Chondrocyte (in vitro differentiated cells): ENCODE measurements at regions not wholly inside any gene's neighbourhood (a gene's known extent, or its start where the extent isn't known, plus 50 kb on each side); places are given as distances from the start of the nearest gene placed in this dataset.

ENCODE experiments used
- DNase-seq: peaks from one replicate; pipeline ENCODE4 v3.0.0; 2021; ENCODE audit warnings: mixed read lengths, low spot score
- H3K27ac Mint-ChIP-seq: one replicate; pipeline ENCODE4 v1.8.0; 2021; ENCODE audit warnings: mild to moderate bottlenecking, moderate library complexity, mixed read lengths; ENCODE audit not compliant: unreplicated experiment
- H3K27me3 Mint-ChIP-seq: 2 replicates; pipeline ENCODE4 v1.8.0; 2021; ENCODE audit warnings: low read depth, mixed read lengths
- H3K36me3 Mint-ChIP-seq: 2 replicates; pipeline ENCODE4 v1.8.0; 2021; ENCODE audit warnings: low read depth, mixed read lengths
- H3K4me1 Mint-ChIP-seq: 2 replicates; pipeline ENCODE4 v1.8.0; 2021; ENCODE audit warnings: low read depth, mild to moderate bottlenecking, mixed read lengths
- H3K4me3 Mint-ChIP-seq: one replicate; pipeline ENCODE4 v1.8.0; 2021; ENCODE audit warnings: mild to moderate bottlenecking, moderate library complexity, mixed read lengths; ENCODE audit not compliant: unreplicated experiment
- H3K9me3 Mint-ChIP-seq: 2 replicates; pipeline ENCODE4 v1.8.0; 2021; ENCODE audit warnings: low read depth, mixed read lengths
- CTCF ChIP-seq: fragments of 200-600 bp; sonication (generic); IDR thresholded peaks from 2 replicates; pipeline ENCODE4 v1.5.0; 2021; ENCODE audit warnings: antibody characterized with exemption, mild to moderate bottlenecking, moderate library complexity

DNA sequence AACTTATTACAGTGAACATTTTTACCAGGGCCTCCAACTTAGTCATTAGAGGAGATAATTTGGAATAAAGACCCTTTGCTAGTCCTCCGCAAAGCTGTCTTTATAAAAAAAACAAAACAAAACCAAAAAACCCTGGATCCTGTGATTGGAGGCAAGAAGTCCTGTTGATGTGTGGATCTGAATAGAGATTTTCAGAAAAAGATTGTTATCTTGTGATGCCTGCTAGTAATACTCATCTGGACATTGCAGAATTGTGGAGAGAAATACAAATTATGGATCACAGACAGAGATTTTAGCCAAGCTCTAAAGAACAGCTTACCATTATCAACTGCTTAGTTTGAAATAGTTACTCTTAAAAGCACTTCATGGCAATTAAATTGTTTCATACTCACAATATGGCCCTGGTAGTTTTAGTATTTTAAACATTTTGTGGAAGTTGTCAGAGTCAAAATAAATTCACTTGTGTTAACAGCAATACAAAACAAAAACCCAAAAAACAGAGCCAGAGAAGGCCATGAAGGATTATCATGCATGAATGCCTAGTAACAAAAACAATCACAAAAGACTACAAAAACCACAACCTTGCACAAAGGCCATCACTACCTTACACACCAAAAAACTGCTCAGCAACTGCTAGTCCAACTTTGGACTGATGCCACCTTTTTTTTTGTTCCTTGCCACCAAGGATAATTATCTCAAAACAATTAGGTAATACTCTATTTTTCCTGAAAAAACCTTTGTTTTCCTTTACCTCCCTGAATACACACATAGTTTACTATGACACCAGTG, 514.5 kb upstream of the SLIT2 start:
- no peak for DNase-seq
- no peaks in the 10 kb centered on the region for H3K9me3 Mint-ChIP-seq
- no peak overlapping the region for H3K4me3 Mint-ChIP-seq
- H3K4me1 Mint-ChIP-seq = peaks cover 28% of the 10 kb centered on the region
- H3K36me3 Mint-ChIP-seq = peaks cover 1% of the 10 kb centered on the region
- TF ChIP-seq CTCF = no peak
- no peaks in the 10 kb centered on the region for H3K27me3 Mint-ChIP-seq
- no peak overlapping the region for H3K27ac Mint-ChIP-seq

DNA sequence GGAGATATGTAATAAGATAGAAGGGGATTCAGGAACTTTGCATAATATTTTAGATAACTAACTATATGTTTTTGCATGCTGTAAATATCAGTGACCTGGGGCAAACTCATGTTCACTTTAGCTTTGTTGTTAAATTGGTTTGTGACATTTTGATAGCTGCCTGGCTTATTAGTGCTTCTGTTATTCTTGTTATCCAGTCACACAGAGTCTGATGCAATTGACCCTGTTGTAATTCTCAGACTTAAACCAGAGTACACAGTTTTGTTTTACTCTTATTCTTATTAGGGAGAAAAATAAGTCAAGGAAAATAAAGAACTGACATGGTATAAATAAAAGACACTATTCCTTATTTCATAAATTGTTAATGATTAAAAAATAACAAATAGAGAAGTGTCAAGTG, 516.7 kb upstream of the SLIT2 start:
- no peak for DNase-seq
- TF ChIP-seq CTCF = no peak
- peaks cover 7% of the 10 kb centered on the region for H3K9me3 Mint-ChIP-seq
- no peaks in the 10 kb centered on the region for H3K27me3 Mint-ChIP-seq
- peaks cover 1% of the 10 kb centered on the region for H3K36me3 Mint-ChIP-seq
- peaks cover 32% of the 10 kb centered on the region for H3K4me1 Mint-ChIP-seq
- H3K27ac Mint-ChIP-seq = no peak overlapping the region
- no peak overlapping the region for H3K4me3 Mint-ChIP-seq

GRCh38 chr4:19729886-19730651, 521.6 kb upstream of the SLIT2 start:
- Mint-ChIP-seq H3K27me3 (no peaks in the 10 kb centered on the region), H3K9me3 (peaks cover 7% of the 10 kb centered on the region), H3K27ac (no peak overlapping the region), H3K4me3 (no peak overlapping the region), H3K36me3 (peaks cover 1% of the 10 kb centered on the region), H3K4me1 (peaks cover 23% of the 10 kb centered on the region)
- no peak for TF ChIP-seq CTCF
- DNase-seq = no peak

DNA sequence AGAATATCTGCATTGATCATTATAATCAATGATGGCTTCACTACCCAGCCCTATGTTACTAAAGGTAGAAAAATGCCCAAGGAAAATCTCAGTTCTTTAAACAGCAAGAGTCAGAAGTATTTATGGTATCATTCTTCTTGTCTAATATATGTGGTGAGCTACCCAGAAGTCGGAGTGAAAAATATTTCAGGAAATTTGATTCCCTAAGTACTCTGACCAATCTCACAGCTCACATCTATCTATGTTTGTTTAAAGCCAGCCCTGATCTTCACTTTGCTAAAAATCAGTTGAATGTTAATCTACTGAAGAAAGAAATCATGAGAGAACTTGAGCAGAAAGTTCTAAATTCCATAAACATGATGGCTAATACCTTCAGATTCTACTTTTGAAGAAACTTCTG, 522.9 kb upstream of the SLIT2 start:
- H3K27me3 Mint-ChIP-seq = no peaks in the 10 kb centered on the region
- TF ChIP-seq CTCF = no peak
- H3K27ac Mint-ChIP-seq = peak overlapping the region; percentile 29
- peaks cover 1% of the 10 kb centered on the region for H3K36me3 Mint-ChIP-seq
- H3K4me1 Mint-ChIP-seq = peaks cover 20% of the 10 kb centered on the region
- peaks cover 7% of the 10 kb centered on the region for H3K9me3 Mint-ChIP-seq
- no peak for DNase-seq
- H3K4me3 Mint-ChIP-seq = no peak overlapping the region

DNA sequence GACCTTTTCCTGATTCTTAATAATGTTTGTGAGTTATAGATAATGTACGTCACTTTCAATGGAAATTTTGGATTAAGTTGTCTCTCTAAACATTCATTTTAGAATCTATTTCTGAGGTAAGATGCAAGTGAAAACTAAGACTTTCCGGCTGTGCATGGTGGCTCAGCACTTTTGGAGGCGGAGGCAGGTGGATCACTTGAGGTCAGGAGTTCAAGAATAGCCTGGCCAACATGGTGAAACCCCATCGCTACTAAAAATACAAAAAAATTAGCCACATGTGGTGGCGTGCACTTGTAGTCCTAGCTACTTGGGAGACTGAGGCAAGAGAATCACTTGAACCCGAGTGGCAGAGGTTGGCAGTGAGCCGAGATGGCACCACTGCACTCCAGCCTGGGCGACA, 524.6 kb upstream of the SLIT2 start:
- TF ChIP-seq CTCF = no peak
- Mint-ChIP-seq H3K27ac (no peak overlapping the region), H3K27me3 (peaks cover 2% of the 10 kb centered on the region), H3K9me3 (peaks cover 7% of the 10 kb centered on the region), H3K4me3 (no peak overlapping the region), H3K4me1 (peaks cover 20% of the 10 kb centered on the region), H3K36me3 (no peaks in the 10 kb centered on the region)
- no peak for DNase-seq
